ENCODE measurements at regions not wholly inside any gene's neighbourhood (a gene's known extent, or its start where the extent isn't known, plus 50 kb on each side); places are given as distances from the start of the nearest gene placed in this dataset.

DNA sequence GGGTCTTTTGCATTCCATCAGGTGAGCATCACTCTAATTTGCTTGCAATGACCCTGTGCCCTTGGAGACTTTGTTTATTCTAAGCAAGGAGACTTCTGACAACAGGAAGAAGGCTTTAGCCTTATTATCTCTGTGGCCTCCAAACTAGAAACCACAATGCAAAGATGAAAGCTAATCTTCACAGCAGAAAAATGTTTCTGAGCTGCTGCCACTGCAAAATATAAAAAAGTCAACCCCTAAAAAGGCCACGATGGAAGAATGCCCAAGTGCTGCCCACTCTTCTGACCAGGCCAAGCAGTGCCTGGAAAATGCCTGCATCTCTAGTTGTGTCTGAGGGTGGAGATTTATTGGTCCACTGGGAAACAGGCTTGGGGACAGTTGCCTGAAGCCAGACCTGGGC is 299.9 kb downstream of the C7orf25 start:
- Mint-ChIP-seq H3K36me3 (ENCODE audit: insufficient read depth) (no peaks in the 10 kb centered on the region), H3K27ac (ENCODE audit: low read depth) (no peak overlapping the region), H3K27me3 (peaks cover 10% of the 10 kb centered on the region), H3K9me3 (no peaks in the 10 kb centered on the region), H3K4me1 (no peaks in the 10 kb centered on the region), H3K4me3 (no peak overlapping the region)
- no peak for ATAC-seq (replicated peaks; ENCODE audit: extremely low read depth, poor library complexity, severe bottlenecking)
- DNase-seq (ENCODE audit: low spot score in 2 of 2): no peak

DNA sequence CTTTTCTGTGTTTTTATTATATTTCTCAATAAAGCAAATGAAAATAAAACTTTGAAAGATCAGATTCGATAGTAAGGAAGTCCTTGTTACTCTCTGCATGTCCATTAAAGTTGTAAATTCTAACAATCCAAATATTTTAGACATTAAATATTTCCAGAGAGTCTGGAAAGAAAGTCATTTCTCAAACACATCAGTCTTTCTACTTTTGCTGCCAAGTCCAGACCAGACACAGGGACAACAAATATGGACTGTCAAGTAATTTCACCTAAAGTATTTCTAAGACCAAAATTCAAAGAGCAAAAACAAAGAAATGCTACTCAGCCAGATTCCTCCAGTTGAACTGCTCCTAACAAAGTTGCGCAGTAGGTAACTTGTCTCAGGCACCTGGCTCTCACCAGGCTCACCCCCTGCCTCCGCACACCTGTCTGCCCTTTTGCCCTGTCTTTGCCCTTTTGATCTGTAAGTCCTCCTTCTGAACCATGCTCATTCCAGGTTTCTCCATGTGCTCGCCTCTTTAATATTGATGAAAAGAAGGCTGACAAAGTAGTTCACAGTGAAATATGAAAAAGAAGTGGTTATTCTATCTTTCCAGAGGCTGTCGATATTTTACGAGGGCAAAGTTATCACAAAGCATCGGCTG is 300.5 kb downstream of the C7orf25 start:
- Mint-ChIP-seq H3K4me3 (no peak overlapping the region), H3K27ac (ENCODE audit: low read depth) (no peak overlapping the region), H3K27me3 (peaks cover 10% of the 10 kb centered on the region), H3K9me3 (no peaks in the 10 kb centered on the region), H3K4me1 (no peaks in the 10 kb centered on the region), H3K36me3 (ENCODE audit: insufficient read depth) (no peaks in the 10 kb centered on the region)
- no peak for ATAC-seq (replicated peaks; ENCODE audit: extremely low read depth, poor library complexity, severe bottlenecking)
- no peak for DNase-seq (ENCODE audit: low spot score in 2 of 2)

DNA sequence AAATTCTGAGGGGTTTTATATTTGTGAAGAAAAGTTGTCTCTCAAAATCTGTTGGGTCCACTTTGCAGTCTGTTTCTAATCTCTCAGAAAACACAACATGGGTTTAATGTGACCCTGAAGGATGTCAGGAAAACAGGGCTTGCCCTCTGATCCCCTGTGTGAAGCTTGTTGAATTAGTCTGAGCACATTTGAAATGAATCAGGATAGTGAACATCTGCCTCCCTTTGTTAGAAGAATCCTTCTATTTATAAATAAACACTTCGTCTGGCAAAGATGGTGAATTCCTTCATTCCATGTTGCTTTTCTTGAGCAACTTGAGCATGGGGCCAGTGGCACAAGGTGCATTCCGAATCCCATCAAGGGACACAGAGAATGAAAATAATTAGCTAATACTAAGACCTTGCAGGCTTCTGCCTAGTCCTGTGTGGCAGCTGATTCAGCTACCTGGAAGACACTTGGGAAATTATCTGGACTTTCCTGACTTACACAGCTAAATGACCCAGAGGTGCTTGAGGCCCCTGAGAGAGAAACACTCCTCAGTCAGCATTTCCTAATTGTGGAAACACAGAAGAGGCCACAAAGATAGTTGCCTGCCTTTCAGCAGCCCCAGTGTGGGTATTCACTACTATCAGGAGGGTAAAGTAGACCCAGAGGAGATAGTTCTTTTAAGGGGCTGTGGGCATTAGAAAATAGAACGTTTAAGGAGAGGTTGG is 305.5 kb downstream of the C7orf25 start:
- Mint-ChIP-seq H3K27me3 (peaks cover 10% of the 10 kb centered on the region), H3K36me3 (ENCODE audit: insufficient read depth) (no peaks in the 10 kb centered on the region), H3K27ac (ENCODE audit: low read depth) (no peak overlapping the region), H3K4me1 (no peaks in the 10 kb centered on the region), H3K4me3 (no peak overlapping the region), H3K9me3 (no peaks in the 10 kb centered on the region)
- ATAC-seq (replicated peaks; ENCODE audit: extremely low read depth, poor library complexity, severe bottlenecking) (no peak), DNase-seq (ENCODE audit: low spot score in 2 of 2) (no peak)

DNA sequence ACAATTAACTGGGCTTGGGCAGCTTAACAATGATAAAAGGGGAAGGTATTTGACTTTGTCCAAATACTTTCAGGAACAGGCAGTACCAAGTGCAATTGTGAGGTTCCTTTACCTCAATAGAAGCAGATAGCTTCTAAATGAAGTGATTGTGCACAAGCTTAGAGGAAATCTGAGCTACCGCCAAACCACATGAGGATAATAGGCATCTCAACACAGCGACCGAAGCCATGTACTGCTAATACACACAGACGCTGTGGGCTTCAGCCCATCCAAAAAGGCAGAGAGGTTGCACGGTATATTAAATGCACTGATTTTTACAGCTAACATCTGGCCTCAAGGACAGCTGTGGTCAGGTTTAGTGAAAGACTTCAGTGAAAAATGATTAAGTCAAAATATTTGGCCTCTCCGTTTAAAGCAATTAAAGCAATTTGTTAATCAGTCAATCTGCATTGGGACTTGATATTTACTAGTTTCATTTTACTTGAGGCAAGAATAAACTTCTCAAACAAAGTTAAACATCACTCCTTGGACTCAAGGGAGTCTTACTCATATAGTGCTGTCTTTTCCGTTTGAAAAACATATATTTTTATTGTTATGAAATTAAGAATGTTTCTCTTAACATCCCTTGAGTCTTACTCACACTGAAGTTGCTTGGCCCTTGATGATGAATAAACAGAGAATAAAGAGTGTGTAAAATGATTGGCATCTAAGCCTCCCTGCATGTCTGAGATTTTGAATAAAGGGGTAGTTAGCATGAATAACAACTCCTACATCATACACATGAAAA is 306.3 kb downstream of the C7orf25 start:
- DNase-seq (ENCODE audit: low spot score in 2 of 2): no peak

DNA sequence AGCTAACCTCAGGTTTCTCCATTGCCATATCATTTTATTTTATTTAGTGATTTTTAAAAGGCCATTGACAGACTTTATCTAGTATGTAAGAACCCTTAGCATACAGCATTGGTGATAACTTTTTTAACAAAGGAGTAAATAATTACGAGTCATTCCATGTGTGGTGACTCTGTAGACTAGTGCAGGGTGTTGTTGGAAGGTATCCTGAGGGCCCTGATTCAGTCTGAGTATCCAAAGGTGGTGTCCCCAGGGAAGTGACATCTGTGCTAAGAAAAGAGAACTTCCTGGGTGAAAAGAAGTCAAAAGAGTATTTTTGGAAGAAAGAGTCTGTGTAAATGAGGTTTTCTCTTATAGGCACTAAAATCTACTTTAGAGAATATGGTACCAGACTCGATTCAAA is 308.4 kb downstream of the C7orf25 start:
- H3K27ac Mint-ChIP-seq (ENCODE audit: low read depth): no peak overlapping the region
- no peak overlapping the region for H3K4me3 Mint-ChIP-seq
- ATAC-seq (replicated peaks; ENCODE audit: extremely low read depth, poor library complexity, severe bottlenecking): no peak
- H3K36me3 Mint-ChIP-seq (ENCODE audit: insufficient read depth): no peaks in the 10 kb centered on the region
- no peaks in the 10 kb centered on the region for H3K4me1 Mint-ChIP-seq
- peaks cover 10% of the 10 kb centered on the region for H3K27me3 Mint-ChIP-seq
- no peaks in the 10 kb centered on the region for H3K9me3 Mint-ChIP-seq
- DNase-seq (ENCODE audit: low spot score in 2 of 2): no peak

More for the DNA sequence above, 306.3 kb downstream of the C7orf25 start:
- ATAC-seq (replicated peaks; ENCODE audit: extremely low read depth, poor library complexity, severe bottlenecking): no peak
- Mint-ChIP-seq H3K27ac (ENCODE audit: low read depth) (no peak overlapping the region), H3K27me3 (peaks cover 10% of the 10 kb centered on the region), H3K4me3 (no peak overlapping the region), H3K36me3 (ENCODE audit: insufficient read depth) (no peaks in the 10 kb centered on the region), H3K4me1 (no peaks in the 10 kb centered on the region), H3K9me3 (no peaks in the 10 kb centered on the region)

DNA sequence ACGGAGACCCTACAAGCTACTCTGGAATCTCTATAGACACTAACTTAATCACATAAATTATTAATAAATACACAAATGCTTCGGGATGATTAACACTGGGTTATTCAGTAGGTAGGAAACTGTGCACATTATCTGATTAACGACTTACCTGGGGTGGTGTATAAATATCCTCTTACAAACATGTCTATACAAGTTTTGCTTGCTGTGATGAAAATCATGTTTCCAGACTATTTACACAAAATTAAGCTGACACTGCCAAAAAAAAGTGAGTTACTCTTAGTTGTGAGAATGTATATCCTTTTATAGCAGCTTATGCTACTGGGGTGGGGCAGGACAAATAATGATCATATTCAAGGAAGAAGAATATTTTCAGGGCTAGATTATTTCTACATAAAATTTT is 314.6 kb downstream of the C7orf25 start:
- H3K4me1 Mint-ChIP-seq: no peaks in the 10 kb centered on the region
- H3K36me3 Mint-ChIP-seq (ENCODE audit: insufficient read depth): no peaks in the 10 kb centered on the region
- no peak for DNase-seq (ENCODE audit: low spot score in 2 of 2)
- no peak for ATAC-seq (replicated peaks; ENCODE audit: extremely low read depth, poor library complexity, severe bottlenecking)
- no peak overlapping the region for H3K27ac Mint-ChIP-seq (ENCODE audit: low read depth)
- no peaks in the 10 kb centered on the region for H3K9me3 Mint-ChIP-seq
- no peaks in the 10 kb centered on the region for H3K27me3 Mint-ChIP-seq
- no peak overlapping the region for H3K4me3 Mint-ChIP-seq

DNA sequence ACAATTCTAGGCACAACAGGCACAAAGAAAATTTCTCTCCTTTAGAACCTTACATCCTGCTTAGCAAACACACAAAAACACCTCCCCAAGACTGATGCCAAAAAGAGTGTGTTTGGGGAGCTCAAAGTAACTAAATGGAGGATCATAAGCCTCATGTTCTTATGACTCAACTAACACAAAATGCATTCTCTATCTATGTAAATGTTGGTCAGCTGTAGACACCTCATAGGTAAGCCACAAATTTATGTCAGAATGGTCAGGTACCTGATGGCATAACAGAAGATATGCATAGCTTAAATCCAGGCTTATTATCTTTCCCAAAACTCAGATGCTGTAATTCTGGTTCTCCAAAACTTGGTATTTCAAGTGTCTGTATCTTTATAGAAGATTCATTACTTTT is 315.1 kb downstream of the C7orf25 start:
- no peaks in the 10 kb centered on the region for H3K9me3 Mint-ChIP-seq
- no peak overlapping the region for H3K27ac Mint-ChIP-seq (ENCODE audit: low read depth)
- DNase-seq (ENCODE audit: low spot score in 2 of 2) (no peak), ATAC-seq (replicated peaks; ENCODE audit: extremely low read depth, poor library complexity, severe bottlenecking) (no peak)
- no peak overlapping the region for H3K4me3 Mint-ChIP-seq
- no peaks in the 10 kb centered on the region for H3K4me1 Mint-ChIP-seq
- no peaks in the 10 kb centered on the region for H3K27me3 Mint-ChIP-seq
- H3K36me3 Mint-ChIP-seq (ENCODE audit: insufficient read depth): no peaks in the 10 kb centered on the region

DNA sequence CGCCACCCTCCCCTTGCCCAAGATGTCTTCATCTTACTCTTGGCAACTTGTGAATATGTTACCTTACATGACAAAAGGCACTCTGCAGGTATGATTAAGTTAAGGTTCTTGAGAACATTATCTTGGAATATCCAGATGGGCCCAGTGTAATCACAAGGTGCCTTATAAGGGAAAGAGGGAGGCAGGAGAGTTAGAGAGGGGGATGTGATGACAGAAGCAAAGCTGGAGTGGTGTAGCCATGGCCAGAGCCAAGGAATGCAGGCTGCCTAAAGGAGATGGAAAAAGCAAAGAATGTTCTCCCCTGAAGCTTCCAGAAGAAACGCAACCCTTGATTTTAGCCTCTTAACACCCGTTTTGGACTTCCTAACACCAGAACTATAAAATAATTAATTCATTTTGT is 318.0 kb downstream of the C7orf25 start:
- ATAC-seq (replicated peaks; ENCODE audit: extremely low read depth, poor library complexity, severe bottlenecking): no peak
- Mint-ChIP-seq H3K4me1 (no peaks in the 10 kb centered on the region), H3K4me3 (no peak overlapping the region), H3K36me3 (ENCODE audit: insufficient read depth) (no peaks in the 10 kb centered on the region), H3K27ac (ENCODE audit: low read depth) (no peak overlapping the region), H3K9me3 (peaks cover 9% of the 10 kb centered on the region), H3K27me3 (no peaks in the 10 kb centered on the region)
- DNase-seq (ENCODE audit: low spot score in 2 of 2): no peak

DNA sequence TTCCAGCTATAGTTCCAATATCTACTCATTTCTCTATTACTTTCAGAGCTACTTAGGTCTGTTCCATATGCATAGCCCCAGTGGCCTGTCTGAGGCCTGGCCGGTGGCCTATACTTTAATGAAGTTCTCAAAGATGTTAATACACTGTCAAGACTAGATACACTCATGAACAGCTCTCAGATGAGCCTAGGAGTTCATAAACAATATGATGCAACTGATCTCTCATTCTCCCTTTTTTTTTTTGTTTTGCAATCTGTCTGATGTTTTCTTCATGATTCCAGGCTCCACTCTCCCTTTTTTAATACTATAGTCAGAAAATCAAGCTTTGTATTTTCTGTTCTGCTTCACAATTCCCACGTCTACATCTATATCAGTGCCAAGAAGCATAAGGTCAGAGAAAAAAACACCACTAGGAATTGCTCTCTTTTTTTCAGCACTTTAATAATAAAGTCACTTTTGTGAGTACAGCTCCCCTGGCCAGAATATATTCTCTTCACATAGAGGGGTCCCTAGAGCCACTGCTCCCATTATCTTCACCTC is 321.0 kb downstream of the C7orf25 start:
- DNase-seq (ENCODE audit: low spot score in 2 of 2) (no peak), ATAC-seq (replicated peaks; ENCODE audit: extremely low read depth, poor library complexity, severe bottlenecking) (no peak)
- H3K27me3 Mint-ChIP-seq: no peaks in the 10 kb centered on the region
- H3K27ac Mint-ChIP-seq (ENCODE audit: low read depth): no peak overlapping the region
- H3K36me3 Mint-ChIP-seq (ENCODE audit: insufficient read depth): no peaks in the 10 kb centered on the region
- H3K4me3 Mint-ChIP-seq: no peak overlapping the region
- peaks cover 19% of the 10 kb centered on the region for H3K9me3 Mint-ChIP-seq
- H3K4me1 Mint-ChIP-seq: no peaks in the 10 kb centered on the region

DNA sequence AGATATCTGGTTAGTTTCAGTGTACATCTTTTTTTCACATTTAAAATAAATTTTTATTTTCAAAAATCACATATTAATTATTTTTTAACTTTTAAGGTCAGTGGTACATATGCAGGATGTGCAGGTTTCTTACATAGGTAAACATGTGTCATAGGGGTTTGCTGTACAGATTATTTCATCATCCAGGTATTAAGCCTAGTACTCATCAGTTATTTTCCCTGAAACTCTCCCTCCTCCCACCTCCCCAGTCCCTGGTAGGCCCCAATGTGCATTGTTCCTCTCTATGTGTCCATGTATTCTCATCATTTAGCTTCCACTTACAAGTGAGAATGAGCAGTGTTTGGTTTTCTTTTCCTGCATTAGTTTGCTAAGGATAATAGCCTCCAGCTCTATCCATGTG is 323.0 kb downstream of the C7orf25 start:
- H3K4me1 Mint-ChIP-seq: no peaks in the 10 kb centered on the region
- H3K36me3 Mint-ChIP-seq (ENCODE audit: insufficient read depth): no peaks in the 10 kb centered on the region
- no peak overlapping the region for H3K4me3 Mint-ChIP-seq
- H3K27ac Mint-ChIP-seq (ENCODE audit: low read depth): no peak overlapping the region
- peaks cover 28% of the 10 kb centered on the region for H3K9me3 Mint-ChIP-seq
- no peak for ATAC-seq (replicated peaks; ENCODE audit: extremely low read depth, poor library complexity, severe bottlenecking)
- H3K27me3 Mint-ChIP-seq: no peaks in the 10 kb centered on the region
- DNase-seq (ENCODE audit: low spot score in 2 of 2): no peak

DNA sequence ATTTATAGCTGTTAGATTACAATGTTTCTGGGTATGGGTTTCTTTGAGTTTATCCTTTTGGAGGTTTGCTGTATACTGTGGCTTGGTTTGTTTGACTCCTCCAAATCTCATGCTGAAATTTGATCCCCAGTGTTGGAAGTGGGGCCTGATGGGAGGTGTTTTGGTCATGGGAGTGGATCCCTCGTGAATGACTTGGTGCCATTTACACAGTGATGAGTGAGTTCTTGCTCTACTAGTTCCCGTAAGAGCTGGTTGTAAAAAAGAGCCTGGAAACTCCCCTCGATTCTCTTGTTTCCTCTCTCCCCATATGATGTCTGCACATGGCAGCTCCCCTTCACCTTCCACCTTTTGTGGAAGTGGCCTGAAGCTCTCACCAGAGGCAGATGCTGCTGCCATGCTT is 324.1 kb downstream of the C7orf25 start:
- DNase-seq (ENCODE audit: low spot score in 2 of 2): no peak
- Mint-ChIP-seq H3K4me3 (no peak overlapping the region), H3K27me3 (no peaks in the 10 kb centered on the region), H3K4me1 (no peaks in the 10 kb centered on the region), H3K36me3 (ENCODE audit: insufficient read depth) (no peaks in the 10 kb centered on the region), H3K27ac (ENCODE audit: low read depth) (no peak overlapping the region), H3K9me3 (peaks cover 30% of the 10 kb centered on the region)
- ATAC-seq (replicated peaks; ENCODE audit: extremely low read depth, poor library complexity, severe bottlenecking): no peak

DNA sequence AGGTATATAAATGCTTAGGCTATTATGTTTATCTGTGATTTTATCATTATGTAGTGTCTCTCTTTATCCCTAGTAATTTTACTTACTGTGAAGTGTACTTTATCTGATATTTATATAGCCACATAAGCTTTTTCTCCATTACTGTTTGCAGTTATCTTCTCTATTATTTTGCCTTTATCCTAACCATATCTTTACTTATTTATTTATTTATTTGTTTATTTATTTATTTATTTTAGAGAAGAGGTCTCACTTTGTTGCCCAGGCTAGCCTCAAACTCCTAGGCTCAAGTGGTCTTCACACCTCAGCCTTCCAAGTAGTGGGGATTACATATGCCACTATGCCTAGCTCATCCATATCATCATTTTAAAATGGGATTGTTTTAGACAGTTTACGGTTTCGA is 331.8 kb downstream of the C7orf25 start:
- DNase-seq (ENCODE audit: low spot score in 2 of 2) (no peak), ATAC-seq (replicated peaks; ENCODE audit: extremely low read depth, poor library complexity, severe bottlenecking) (no peak)
- H3K27me3 Mint-ChIP-seq: no peaks in the 10 kb centered on the region
- no peak overlapping the region for H3K27ac Mint-ChIP-seq (ENCODE audit: low read depth)
- no peaks in the 10 kb centered on the region for H3K36me3 Mint-ChIP-seq (ENCODE audit: insufficient read depth)
- H3K9me3 Mint-ChIP-seq: peaks cover 17% of the 10 kb centered on the region
- H3K4me3 Mint-ChIP-seq: no peak overlapping the region
- no peaks in the 10 kb centered on the region for H3K4me1 Mint-ChIP-seq

DNA sequence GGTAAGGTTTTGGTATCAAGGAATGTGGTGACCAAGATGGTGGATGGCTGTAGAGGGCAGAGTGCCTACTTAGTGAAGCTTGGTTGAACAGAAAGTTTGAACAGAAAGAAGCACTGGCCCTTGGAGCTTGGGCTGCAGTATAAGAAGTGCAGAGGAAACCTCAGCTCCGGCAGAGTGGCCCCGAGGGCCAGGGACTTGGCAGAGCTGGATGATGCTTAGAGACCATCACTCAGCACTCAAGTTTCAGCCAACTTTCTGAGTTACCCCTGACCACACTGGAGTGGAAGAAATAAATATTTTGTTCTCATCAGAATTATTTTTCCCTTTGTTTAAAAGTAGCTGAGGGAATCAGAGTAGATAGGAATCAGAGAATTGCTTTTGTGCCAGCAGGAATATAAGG is 336.7 kb downstream of the C7orf25 start:
- peaks cover 15% of the 10 kb centered on the region for H3K9me3 Mint-ChIP-seq
- no peak overlapping the region for H3K27ac Mint-ChIP-seq (ENCODE audit: low read depth)
- DNase-seq (ENCODE audit: low spot score in 2 of 2): no peak
- H3K36me3 Mint-ChIP-seq (ENCODE audit: insufficient read depth): no peaks in the 10 kb centered on the region
- H3K4me1 Mint-ChIP-seq: no peaks in the 10 kb centered on the region
- ATAC-seq (replicated peaks; ENCODE audit: extremely low read depth, poor library complexity, severe bottlenecking): no peak
- no peaks in the 10 kb centered on the region for H3K27me3 Mint-ChIP-seq
- no peak overlapping the region for H3K4me3 Mint-ChIP-seq
